AG09309 (cell line): ENCODE measurements at regions not wholly inside any gene's neighbourhood (a gene's known extent, or its start where the extent isn't known, plus 50 kb on each side); places are given as distances from the start of the nearest gene placed in this dataset.

Source experiments
- DNase-seq: peaks from one replicate; pipeline ENCODE4 v3.0.0-alpha.2; 2010; ENCODE audit warnings: low read depth
- H3K4me3 ChIP-seq: 2 replicates; pipeline ENCODE4 v1.5.1; 2011; ENCODE audit warnings: mild to moderate bottlenecking, low read depth, low read length, moderate library complexity; ENCODE audit not compliant: control insufficient read depth
- CTCF ChIP-seq: IDR thresholded peaks from 2 replicates; pipeline ENCODE4 v1.5.1; 2011; ENCODE audit warnings: mild to moderate bottlenecking, low read depth, low read length, inconsistent platforms; ENCODE audit not compliant: insufficient read depth, control insufficient read depth; ENCODE audit errors: missing control alignments

GRCh38 chr10:128714644-128715415 is 588.6 kb upstream of the MKI67 start:
- no peak overlapping the region for H3K4me3 ChIP-seq
- no peak for DNase-seq
- no peak for TF ChIP-seq CTCF

- H3K4me3 ChIP-seq = no peak overlapping the region
- no peak for TF ChIP-seq CTCF
These were observed 590.0 kb upstream of the MKI67 start for GRCh38 chr10:128716181-128716580.

GRCh38 chr10:128721963-128722445 is 595.8 kb upstream of the MKI67 start:
- no peak for TF ChIP-seq CTCF
- H3K4me3 ChIP-seq = no peak overlapping the region
- DNase-seq = no peak

More at GRCh38 chr10:128716181-128716580, 590.0 kb upstream of the MKI67 start:
- no peak for DNase-seq

GRCh38 chr10:128722947-128723346 is 596.7 kb upstream of the MKI67 start:
- no peak for TF ChIP-seq CTCF
- H3K4me3 ChIP-seq = no peak overlapping the region
- no peak for DNase-seq

GRCh38 chr10:128723631-128724205 is 597.5 kb upstream of the MKI67 start:
- no peak for DNase-seq
- TF ChIP-seq CTCF = no peak
- H3K4me3 ChIP-seq = no peak overlapping the region

GRCh38 chr10:128725531-128725930 is 599.3 kb upstream of the MKI67 start:
- no peak for DNase-seq
- no peak overlapping the region for H3K4me3 ChIP-seq
- TF ChIP-seq CTCF = no peak
